ENCODE measurements at regions not wholly inside any gene's neighbourhood (a gene's known extent, or its start where the extent isn't known, plus 50 kb on each side); places are given as distances from the start of the nearest gene placed in this dataset.

DNA sequence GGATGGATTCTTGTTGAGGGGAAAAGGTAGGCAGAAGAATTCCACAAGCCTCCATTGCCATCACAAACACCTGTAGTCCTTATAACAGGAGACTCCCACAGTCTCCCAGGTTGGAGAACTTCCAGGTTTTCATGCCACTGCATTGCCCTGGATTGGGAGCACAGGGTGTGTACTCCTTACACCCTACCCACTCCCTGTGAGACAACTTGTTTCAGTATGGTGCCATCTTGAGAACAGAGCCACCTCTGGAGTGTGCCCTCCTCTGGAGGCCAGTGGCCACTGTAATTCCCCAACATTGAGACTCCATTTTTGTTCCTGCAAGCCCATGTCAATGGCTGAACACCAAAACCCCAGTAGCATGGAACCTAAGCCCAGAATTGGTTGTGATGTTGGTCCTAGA lies 123.5 kb upstream of the LAMA2 start:
- TF ChIP-seq, protein P1, sequence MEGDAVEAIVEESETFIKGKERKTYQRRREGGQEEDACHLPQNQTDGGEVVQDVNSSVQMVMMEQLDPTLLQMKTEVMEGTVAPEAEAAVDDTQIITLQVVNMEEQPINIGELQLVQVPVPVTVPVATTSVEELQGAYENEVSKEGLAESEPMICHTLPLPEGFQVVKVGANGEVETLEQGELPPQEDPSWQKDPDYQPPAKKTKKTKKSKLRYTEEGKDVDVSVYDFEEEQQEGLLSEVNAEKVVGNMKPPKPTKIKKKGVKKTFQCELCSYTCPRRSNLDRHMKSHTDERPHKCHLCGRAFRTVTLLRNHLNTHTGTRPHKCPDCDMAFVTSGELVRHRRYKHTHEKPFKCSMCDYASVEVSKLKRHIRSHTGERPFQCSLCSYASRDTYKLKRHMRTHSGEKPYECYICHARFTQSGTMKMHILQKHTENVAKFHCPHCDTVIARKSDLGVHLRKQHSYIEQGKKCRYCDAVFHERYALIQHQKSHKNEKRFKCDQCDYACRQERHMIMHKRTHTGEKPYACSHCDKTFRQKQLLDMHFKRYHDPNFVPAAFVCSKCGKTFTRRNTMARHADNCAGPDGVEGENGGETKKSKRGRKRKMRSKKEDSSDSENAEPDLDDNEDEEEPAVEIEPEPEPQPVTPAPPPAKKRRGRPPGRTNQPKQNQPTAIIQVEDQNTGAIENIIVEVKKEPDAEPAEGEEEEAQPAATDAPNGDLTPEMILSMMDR (optimal IDR thresholded peaks at IDR 0.05 in 1 of 3, IDR thresholded peaks at IDR 0.05 in 1 of 3, conservative IDR thresholded peaks at IDR 0.05 in 1 of 3; ENCODE audit: extremely low read depth in 1 of 3, insufficient read depth in 2 of 3, low read length in 3 of 3): no peak
- no peak for TF ChIP-seq EZH2 (IDR thresholded peaks at IDR 0.05; ENCODE audit: low read length)
